ENCODE measurements at regions not wholly inside any gene's neighbourhood (a gene's known extent, or its start where the extent isn't known, plus 50 kb on each side); places are given as distances from the start of the nearest gene placed in this dataset.

GRCh38 chr2:21228041-21228895 lies 104.5 kb downstream of the TDRD15 start (continued):
- no peak for TF ChIP-seq USF1 (CRISPR knock-in tag; IDR thresholded peaks at IDR 0.05)
- no peak for TF ChIP-seq ZSCAN18 (CRISPR knock-in tag; IDR thresholded peaks at IDR 0.05)
- no peak for TF ChIP-seq STAT6 (CRISPR knock-in tag; conservative IDR thresholded peaks at IDR 0.05; ENCODE audit: low read depth)
- no peak for TF ChIP-seq EMX1 (CRISPR knock-in tag; IDR thresholded peaks at IDR 0.05)
- no peak for TF ChIP-seq ATF1 (CRISPR knock-in tag; IDR thresholded peaks at IDR 0.05)
- no peak for TF ChIP-seq ATF2 (CRISPR knock-in tag; IDR thresholded peaks at IDR 0.05; ENCODE audit: borderline replicate concordance, low read depth)

- POLR2A ChIA-PET = no interaction called here
- Mint-ChIP-seq H3K4me3 (no peak overlapping the region), H3K27me3 (ENCODE audit: low read depth) (no peaks in the 10 kb centered on the region), H3K9me3 (0 out of 2 replicates have a peak, but pooled peaks cover under 1% of the 10 kb centered on the region), H3K4me1 (peaks cover 5% of the 10 kb centered on the region), H3K27ac (no peak overlapping the region), H3K36me3 (no peaks in the 10 kb centered on the region)
- ATAC-seq (no peak), DNase-seq (ENCODE audit: low spot score) (no peak)
- CTCF ChIA-PET = no interaction called here
- TF ChIP-seq ZNF396 (CRISPR knock-in tag; IDR thresholded peaks at IDR 0.05; ENCODE audit: borderline replicate concordance) (no peak), ATF1 (CRISPR knock-in tag; IDR thresholded peaks at IDR 0.05) (no peak), ZBTB43 (CRISPR knock-in tag; IDR thresholded peaks at IDR 0.05) (no peak), MXD4 (CRISPR knock-in tag; IDR thresholded peaks at IDR 0.05; ENCODE audit: borderline replicate concordance) (no peak), ZNF138 (CRISPR knock-in tag; conservative IDR thresholded peaks at IDR 0.05) (no peak), NFATC4 (CRISPR knock-in tag; IDR thresholded peaks at IDR 0.05) (no peak), ZNF532 (CRISPR knock-in tag; IDR thresholded peaks at IDR 0.05; ENCODE audit: borderline replicate concordance) (no peak), CTCF (IDR thresholded peaks at IDR 0.05) (no peak), CREM (CRISPR knock-in tag; IDR thresholded peaks at IDR 0.05) (no peak), ZNF121 (CRISPR knock-in tag; IDR thresholded peaks at IDR 0.05) (no peak)
Observed at GRCh38 chr2:21229302-21229701, 105.5 kb downstream of the TDRD15 start.

All from WTC11 (cell line).